Right ventricle myocardium superior (tissue), 1 donor: ENCODE measurements at regions not wholly inside any gene's neighbourhood (a gene's known extent, or its start where the extent isn't known, plus 50 kb on each side); places are given as distances from the start of the nearest gene placed in this dataset.
"Not testable (repeated sequence)": the region's sequence is repeated elsewhere in the genome, so short reads cannot be mapped to it uniquely, and the experiment has no call there.

ENCODE experiments used
- ATAC-seq: fragments of 200-7000 bp; cut with Tn5 transposase; one replicate; pipeline ENCODE4 v1.9.1; 2020; ENCODE audit warnings: mild to moderate bottlenecking; ENCODE audit not compliant: poor library complexity
- DNase-seq: peaks from one replicate; pipeline ENCODE4 v3.0.0-alpha.2; 2020
- intact Hi-C: fragments of 100-400 bp; cut with DNase I; formaldehyde crosslinking; loops from one replicate; pipeline ENCODE4 v1.11.2; 2022
- donor health status: DM: no; HTN: yes; CAD: no; lungs with severe emphysema.

DNA sequence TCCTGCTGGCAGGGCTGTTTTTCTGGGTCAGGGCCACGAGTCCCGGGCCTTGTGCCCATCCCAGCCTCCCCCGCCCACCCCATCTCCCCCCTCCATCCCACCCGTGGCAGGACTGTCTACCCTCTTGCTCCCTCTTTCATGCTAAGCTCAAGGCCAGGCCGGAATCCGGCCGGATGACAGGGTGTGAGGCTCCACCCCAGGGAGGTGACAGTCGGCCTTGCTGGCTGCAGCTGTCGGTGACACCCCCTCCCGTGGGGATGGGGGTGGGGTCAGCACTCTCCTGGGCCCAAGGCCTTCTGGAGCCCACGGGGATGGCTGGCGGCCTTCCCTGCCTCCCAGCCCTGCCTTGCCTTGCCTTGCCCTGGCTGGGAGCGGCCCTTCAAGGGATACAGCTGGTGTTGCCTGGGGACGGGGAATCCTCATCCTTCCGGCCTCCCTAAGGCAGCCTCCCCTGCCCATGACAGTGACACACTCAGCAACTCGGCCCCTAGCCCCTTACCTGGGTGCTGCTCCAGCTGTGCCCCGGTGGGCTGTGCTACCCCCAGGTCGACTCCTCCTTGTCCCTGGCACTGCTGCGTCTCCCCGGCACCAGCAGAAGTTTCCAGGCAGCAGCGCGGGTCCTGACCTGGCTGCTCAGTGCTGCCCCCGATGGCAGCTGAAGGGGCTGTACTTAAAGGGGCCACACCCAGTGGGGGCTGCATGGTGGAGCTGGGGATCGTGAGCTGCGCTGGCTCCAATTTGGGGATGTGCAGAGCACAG, 303.9 kb downstream of the CCDC74A start:
- DNase-seq, intact Hi-C loops: not testable (repeated sequence)
- peak; percentile 45 for ATAC-seq

DNA sequence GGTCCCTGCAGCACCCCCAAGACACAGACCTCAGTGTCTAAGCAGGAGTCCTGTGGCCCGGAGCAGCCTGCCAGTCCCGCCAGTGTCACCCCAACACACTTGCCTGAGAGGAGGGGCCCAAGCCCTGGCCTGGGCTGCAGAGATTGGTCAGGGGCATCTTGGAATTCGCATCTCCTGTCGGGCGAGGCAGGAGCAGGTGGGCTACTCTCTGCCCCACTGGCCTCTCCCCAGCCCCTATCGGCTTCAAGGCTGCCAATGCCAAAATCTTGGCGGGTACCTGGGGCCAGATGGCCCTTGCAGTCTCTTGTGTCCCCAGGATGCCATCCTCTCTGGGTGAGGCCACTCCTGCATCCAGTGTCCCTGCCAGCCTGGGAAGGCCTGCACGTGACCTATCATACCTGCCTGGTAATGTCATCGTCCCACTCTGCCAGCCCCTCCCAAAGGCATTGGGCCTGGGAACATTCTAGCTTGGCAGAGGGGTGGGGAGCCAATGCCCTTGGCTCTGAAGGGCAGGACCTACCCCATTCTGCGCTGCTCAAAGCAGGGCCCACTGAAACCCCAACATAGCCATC, 304.6 kb downstream of the CCDC74A start:
- DNase-seq, ATAC-seq, intact Hi-C loops: not testable (repeated sequence)

DNA sequence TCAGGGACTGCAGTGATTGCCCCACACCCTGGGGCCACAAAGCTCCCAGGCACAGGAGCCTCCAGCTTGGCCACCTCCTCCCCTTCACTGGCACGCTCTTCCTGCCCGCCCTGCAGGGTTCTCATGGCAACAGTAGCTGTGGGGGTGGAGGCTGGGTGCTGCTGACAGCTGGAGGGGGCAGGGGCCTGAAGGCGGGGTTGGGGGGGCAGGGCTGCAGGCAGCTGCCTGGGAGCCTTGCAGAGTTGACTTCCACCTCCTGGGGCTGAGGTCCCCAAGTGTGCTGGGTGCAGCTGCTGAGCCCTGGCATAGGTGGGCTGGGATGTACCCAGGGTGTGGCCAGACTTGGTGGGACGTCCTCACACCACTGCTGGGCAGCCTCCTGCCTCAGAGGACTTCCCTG, 305.2 kb downstream of the CCDC74A start:
- intact Hi-C loops, DNase-seq, ATAC-seq: not testable (repeated sequence)

DNA sequence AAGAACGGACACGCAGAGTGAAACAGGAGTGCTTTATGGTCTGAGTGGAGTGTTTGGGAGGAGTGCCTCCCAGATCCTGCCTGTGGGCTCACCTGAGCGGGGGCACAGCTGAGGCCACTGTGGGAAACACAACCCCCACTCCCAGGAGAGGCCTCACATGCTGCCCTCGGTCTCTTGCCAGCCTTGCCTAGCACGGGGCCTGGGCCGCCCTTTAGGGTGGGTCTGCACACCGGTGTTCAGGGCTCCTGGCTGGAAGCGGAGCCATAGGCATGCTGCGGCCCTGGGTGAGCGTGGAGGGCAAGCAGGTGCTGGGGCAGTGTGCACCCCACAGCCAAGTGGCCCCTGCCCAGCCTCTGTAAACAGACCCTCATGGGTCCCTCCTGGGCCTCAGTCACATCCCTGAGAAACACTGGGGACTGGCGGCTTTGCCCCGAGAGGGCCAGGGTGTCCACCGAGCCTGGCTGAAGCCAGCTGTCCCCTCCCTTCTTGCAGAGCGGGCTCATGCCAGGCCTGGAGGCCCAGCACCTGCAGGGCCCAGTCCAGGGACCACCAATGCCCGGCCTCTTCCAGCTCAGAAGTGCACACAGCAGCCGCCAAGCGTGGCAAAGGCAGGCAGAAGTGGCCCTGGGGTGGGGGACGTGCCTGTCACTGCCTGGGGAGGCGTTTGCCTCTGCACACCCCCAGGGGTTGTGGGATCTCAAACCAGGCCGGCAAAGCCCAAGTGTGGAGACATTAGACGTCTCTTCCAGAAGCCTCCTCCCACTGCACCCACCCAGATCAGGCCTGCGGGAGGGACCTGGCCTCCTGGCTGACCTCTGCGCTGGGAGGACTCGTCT, 305.9 kb downstream of the CCDC74A start:
- intact Hi-C loops, ATAC-seq, DNase-seq: not testable (repeated sequence)

DNA sequence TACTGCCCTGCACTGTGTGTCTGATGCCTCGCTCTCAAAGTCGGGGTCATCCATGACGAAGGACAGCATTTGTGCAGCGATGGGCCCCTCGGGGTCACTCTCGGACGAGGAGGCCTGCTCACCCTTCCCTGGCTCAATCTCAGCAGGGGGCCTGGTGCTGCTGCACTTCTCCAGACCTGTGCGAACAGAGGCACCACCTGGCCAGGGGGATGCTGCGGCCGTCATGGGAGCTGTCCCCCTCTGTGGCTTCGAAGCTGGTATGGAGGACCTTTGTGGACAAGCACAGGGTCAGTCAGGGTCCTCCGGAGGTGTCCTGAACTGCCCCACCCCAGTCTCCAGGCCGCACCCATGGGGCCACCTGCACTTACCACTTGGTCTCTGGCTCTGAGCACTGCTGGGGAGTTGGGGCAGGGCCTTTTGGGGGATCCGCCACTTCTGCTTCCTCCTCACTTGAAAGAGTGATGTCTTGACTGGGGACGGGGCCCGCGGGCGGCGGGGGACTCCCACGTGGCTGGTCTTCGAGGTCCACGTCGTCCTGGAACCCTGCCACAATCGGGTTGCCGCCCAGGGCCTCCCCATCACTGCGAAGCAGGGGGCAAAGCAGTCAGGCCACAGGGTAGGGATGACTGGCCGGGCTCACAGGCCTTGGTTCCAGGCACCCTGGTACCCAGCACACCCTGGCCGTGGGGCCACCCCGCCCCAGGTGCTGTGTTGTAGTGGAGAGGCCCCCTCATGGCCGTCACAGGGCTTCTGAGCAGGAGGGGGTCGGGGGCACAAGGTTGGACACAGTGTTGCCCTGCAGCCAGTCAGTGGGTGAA, 306.7 kb downstream of the CCDC74A start:
- DNase-seq, intact Hi-C loops, ATAC-seq: not testable (repeated sequence)

DNA sequence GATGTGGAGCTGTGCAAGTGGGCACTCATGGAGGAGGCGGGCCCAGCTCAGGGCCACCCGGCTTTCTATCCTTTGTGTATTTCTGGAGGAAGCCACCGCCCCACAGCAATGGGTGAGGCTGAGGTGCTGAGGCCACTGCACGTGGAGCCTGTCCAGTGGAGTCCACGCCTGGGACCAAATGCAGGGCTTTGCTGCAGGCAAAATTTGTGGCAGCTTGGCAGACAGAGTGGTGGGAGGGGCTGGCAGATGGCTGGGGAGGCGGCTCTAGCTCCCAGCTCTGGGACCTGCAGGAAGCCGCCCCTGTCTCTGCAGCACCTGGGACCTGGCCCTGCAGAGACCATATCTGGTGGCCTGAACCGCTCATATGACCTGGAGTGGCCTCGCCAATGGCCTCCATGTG, 307.3 kb downstream of the CCDC74A start:
- intact Hi-C loops, ATAC-seq, DNase-seq: not testable (repeated sequence)

DNA sequence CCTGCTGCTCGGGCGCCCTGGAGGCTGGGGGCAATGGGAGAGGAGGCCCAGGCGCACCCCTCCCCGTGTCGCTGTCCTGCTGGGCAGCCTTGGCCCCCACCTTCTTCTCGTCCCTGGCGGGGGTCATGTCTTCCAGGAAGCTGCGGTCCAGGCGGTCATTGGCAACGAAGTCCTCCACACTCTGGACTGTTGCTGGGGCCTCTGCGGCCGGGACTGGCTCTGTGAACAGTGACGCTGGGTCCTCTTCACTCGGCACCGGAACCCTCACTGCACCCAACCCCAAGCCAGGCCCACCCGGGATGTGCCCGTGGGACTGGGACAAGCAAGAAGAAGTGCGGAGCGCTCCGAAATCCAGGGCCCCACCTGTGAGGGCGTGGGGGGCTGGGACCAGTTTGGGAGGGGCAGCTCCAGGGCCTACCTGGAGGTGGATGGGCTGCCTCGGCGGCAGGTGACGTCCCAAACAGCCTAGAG, 308.0 kb downstream of the CCDC74A start:
- ATAC-seq (no peak), DNase-seq (no peak)
- intact Hi-C loops = no loop called here

DNA sequence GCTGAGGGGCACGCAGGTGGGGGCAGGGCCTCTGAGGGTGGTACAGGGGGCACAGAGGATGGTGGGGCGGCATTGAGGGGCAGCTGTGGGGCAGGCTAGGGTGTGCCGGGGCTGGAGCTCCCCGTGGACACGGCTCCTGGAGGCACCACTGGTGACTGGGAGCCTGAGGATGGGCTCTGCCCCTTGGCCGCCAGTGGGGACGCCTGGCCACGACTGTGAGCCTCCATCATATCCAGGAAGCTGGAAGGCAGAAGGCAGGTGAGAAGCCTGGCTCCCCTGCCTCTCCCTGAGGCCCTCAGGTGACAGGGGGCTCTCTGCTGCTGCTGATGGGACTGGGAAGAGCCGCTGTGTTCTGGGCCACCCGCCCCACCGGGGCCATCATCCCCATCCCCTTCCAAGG, 308.4 kb downstream of the CCDC74A start:
- DNase-seq, ATAC-seq, intact Hi-C loops: not testable (repeated sequence)

DNA sequence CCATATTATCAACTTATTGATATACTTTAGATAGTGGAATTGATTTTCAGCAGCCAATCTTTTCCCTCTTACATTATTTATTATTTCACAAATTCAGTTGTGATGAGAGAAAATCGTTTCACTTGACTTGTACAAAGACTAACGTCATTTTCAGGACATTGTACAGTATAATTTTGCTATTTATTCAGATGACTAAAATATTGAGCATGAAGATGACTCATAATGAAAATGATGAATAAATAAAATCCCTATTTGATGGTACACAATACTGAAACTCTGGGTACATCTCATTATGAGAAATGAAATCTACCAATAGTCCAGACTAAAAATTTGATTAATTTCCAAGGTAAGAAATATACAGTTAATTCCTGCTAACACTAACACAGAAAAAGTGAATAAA, 316.4 kb downstream of the CCDC74A start:
- DNase-seq, intact Hi-C loops, ATAC-seq: not testable (repeated sequence)

DNA sequence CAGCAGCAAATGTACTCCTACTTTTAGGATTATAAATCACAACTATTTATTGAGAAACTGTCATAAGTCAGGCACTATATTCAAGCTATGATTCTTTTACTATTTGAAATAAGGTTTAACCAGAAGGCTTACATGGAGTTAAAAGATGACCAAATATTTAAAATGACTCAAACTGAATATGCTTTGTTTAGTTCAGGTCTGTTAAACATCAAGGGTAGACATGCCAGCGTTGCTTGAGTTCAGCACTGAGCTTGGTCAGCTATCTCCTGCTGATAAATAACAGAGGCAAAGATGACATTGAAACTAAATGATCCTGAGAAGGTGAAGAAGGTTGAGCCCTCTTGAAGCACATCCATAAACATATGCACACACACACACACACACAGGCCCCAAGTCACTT, 305.6 kb downstream of the ANKRD30BL start:
- DNase-seq, ATAC-seq, intact Hi-C loops: not testable (repeated sequence)

DNA sequence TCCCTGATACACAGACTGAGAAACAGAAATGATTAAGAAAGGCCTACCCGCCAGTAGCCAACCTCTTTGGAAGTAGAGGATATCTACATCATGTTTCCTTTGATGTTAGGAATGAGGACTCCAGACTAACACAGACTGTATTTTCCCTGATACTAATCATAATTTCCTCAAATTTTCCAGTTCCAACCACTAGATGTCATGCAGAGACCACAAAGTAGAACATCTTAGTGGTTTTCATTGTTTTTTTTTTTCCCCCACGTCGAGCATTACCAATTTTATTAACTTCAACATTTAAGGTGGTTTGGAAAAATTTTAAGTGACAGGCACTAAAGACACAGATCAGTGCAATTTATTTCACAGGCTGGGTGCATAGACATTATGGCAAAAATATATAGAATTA, 303.6 kb downstream of the ANKRD30BL start:
- DNase-seq, intact Hi-C loops: not testable (repeated sequence)

More for the DNA sequence above, 303.6 kb downstream of the ANKRD30BL start:
- ATAC-seq = not testable (repeated sequence)
